GM12872 (cell line): ENCODE measurements at regions not wholly inside any gene's neighbourhood (a gene's known extent, or its start where the extent isn't known, plus 50 kb on each side); places are given as distances from the start of the nearest gene placed in this dataset.

Source experiments
- CTCF ChIP-seq: IDR thresholded peaks from 3 replicates; pipeline ENCODE4 v1.5.1; 2011; ENCODE audit warnings: low read depth, mild to moderate bottlenecking, low read length, moderate library complexity; ENCODE audit not compliant: insufficient read depth

GRCh38 chr7:80017101-80017698, 117.4 kb upstream of the GNAI1 start:
- TF ChIP-seq CTCF: no peak

DNA sequence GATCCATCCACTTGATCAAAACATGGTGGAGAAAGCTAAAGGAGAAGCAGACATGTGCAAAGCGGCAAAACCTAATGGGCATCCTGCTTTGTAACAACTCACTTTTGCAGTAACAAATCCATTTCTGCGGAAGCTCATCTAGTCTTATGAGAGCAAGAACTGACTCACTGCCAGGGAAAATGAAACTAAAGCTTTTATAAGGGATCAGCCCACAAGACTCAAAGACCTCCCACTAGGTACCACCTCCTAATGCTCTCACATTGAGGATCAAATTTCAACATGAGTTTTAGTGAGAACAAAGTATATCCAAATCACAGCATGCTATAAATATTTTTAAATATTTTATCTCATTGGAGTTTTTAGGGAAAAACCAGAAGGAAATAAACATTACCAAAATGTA, 120.1 kb upstream of the GNAI1 start:
- no peak for TF ChIP-seq CTCF

DNA sequence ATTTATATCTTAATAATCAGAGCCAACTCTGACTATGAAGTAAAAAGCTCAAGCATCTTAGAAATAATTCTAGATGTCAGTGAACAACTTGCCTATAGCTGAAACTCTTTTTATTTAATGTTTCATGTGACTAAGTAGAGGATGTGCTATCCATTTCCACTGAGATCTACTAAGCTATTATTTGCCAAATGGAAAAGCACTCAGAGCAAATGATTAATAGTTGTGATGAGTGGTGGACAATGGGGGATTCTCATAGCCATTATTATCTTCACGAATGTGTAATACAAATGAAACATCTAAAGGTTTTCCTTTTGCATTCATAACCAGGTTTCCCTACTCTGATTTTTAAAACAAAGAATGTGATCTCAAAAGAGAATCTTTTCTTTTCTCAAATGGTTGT, 126.6 kb upstream of the GNAI1 start:
- TF ChIP-seq CTCF: no peak

GRCh38 chr7:80002865-80003264, 131.8 kb upstream of the GNAI1 start:
- no peak for TF ChIP-seq CTCF

GRCh38 chr7:79998363-79998762, 136.3 kb upstream of the GNAI1 start:
- TF ChIP-seq CTCF: no peak

DNA sequence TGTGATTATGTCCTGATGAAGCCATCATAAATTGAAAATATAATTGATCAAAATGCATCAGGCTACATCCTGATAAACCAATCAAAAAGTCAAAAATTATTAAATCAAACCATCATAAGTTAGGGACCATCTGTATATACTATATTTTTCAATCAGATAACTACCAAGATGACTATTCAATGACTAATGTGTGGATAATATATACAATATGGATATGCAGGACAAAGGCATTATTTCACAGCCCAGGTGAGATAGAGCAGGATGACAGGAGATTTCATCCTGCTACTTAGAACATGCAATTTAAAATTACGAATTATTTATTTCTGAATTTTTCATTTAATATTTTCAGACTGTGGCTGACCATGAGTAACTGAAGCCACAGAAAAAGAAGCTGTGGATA, 137.3 kb upstream of the GNAI1 start:
- TF ChIP-seq CTCF: no peak

DNA sequence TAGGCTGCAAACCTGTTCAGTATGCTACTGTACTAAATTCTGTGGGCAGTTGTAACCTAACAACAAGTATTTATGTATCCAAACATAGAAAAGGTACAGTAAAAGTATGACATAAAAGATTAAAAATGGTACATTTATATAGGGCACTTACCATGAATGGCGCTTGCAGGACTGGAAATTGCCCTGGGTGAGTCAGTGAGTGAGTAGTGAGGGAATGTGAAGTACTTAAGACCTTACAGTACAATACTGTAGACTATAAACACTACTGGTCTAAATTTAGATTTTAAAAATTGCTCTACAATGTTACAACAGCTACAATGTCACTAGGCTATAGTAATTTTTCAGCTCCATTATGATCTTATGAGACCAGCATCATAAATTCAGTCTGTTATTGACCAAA, 146.0 kb upstream of the GNAI1 start:
- no peak for TF ChIP-seq CTCF
